ENCODE measurements at regions not wholly inside any gene's neighbourhood (a gene's known extent, or its start where the extent isn't known, plus 50 kb on each side); places are given as distances from the start of the nearest gene placed in this dataset.

GRCh38 chr2:15812187-15812780 lies 128.1 kb upstream of the MYCN start:
- H3K27ac Mint-ChIP-seq, result no peak overlapping the region
- DNase-seq (no peak), ATAC-seq (replicated peaks) (no peak)
- H3K36me3 Mint-ChIP-seq, result no peaks in the 10 kb centered on the region
- H3K4me3 Mint-ChIP-seq, result no peak overlapping the region
- H3K9me3 Mint-ChIP-seq, result no peaks in the 10 kb centered on the region
- H3K27me3 Mint-ChIP-seq, result peaks cover 19 to 28% of the 10 kb centered on the region in 2 donors
- H3K4me1 Mint-ChIP-seq, result no peaks in the 10 kb centered on the region

- H3K9me3 Mint-ChIP-seq, result no peaks in the 10 kb centered on the region
- H3K4me1 Mint-ChIP-seq, result no peaks in the 10 kb centered on the region
- ATAC-seq (replicated peaks) (no peak), DNase-seq (no peak)
- H3K27me3 Mint-ChIP-seq, result peaks cover 26 to 42% of the 10 kb centered on the region in 2 donors
- H3K4me3 Mint-ChIP-seq, result no peak overlapping the region
- no peak overlapping the region for H3K27ac Mint-ChIP-seq
- no peaks in the 10 kb centered on the region for H3K36me3 Mint-ChIP-seq
Measured at GRCh38 chr2:15813481-15814266, 126.7 kb upstream of the MYCN start.

GRCh38 chr2:15814403-15814802 lies 125.9 kb upstream of the MYCN start:
- no peak overlapping the region for H3K27ac Mint-ChIP-seq
- no peak overlapping the region for H3K4me3 Mint-ChIP-seq
- DNase-seq (no peak), ATAC-seq (replicated peaks) (no peak)
- H3K9me3 Mint-ChIP-seq, result no peaks in the 10 kb centered on the region
- no peaks in the 10 kb centered on the region for H3K36me3 Mint-ChIP-seq
- H3K4me1 Mint-ChIP-seq, result no peaks in the 10 kb centered on the region
- peaks cover 30 to 49% of the 10 kb centered on the region in 2 donors for H3K27me3 Mint-ChIP-seq

- Mint-ChIP-seq H3K4me1 (no peaks in the 10 kb centered on the region), H3K4me3 (no peak overlapping the region), H3K27me3 (peaks cover 31 to 54% of the 10 kb centered on the region in 2 donors), H3K27ac (no peak overlapping the region), H3K36me3 (no peaks in the 10 kb centered on the region), H3K9me3 (no peaks in the 10 kb centered on the region)
- DNase-seq (no peak), ATAC-seq (replicated peaks) (no peak)
Measured at GRCh38 chr2:15814946-15815345, 125.4 kb upstream of the MYCN start.

GRCh38 chr2:15816226-15816625 lies 124.1 kb upstream of the MYCN start:
- ATAC-seq (replicated peaks) (no peak), DNase-seq (no peak)
- Mint-ChIP-seq H3K36me3 (no peaks in the 10 kb centered on the region), H3K27me3 (peaks cover 36 to 61% of the 10 kb centered on the region in 2 donors), H3K27ac (no peak overlapping the region), H3K4me3 (no peak overlapping the region), H3K9me3 (no peaks in the 10 kb centered on the region), H3K4me1 (no peaks in the 10 kb centered on the region)

GRCh38 chr2:15816674-15817406 lies 123.5 kb upstream of the MYCN start:
- ATAC-seq (replicated peaks), result no peak
- Mint-ChIP-seq H3K9me3 (no peaks in the 10 kb centered on the region), H3K36me3 (no peaks in the 10 kb centered on the region), H3K4me1 (no peaks in the 10 kb centered on the region), H3K4me3 (no peak overlapping the region), H3K27ac (no peak overlapping the region), H3K27me3 (peaks cover 36 to 61% of the 10 kb centered on the region in 2 donors)
- no peak for DNase-seq

GRCh38 chr2:15817748-15818147 lies 122.6 kb upstream of the MYCN start:
- Mint-ChIP-seq H3K27ac (no peak overlapping the region), H3K27me3 (peaks cover 36 to 61% of the 10 kb centered on the region in 2 donors), H3K4me3 (no peak overlapping the region)

GRCh38 chr2:15818318-15818753 lies 122.0 kb upstream of the MYCN start:
- H3K27ac Mint-ChIP-seq, result no peak overlapping the region
- peaks cover 36 to 61% of the 10 kb centered on the region in 2 donors for H3K27me3 Mint-ChIP-seq
- H3K9me3 Mint-ChIP-seq, result no peaks in the 10 kb centered on the region
- H3K4me1 Mint-ChIP-seq, result no peaks in the 10 kb centered on the region
- no peak overlapping the region for H3K4me3 Mint-ChIP-seq
- no peaks in the 10 kb centered on the region for H3K36me3 Mint-ChIP-seq
- DNase-seq, result no peak
- ATAC-seq (replicated peaks), result no peak

More at GRCh38 chr2:15817748-15818147, 122.6 kb upstream of the MYCN start:
- Mint-ChIP-seq H3K36me3 (no peaks in the 10 kb centered on the region), H3K9me3 (no peaks in the 10 kb centered on the region), H3K4me1 (no peaks in the 10 kb centered on the region)
- no peak for DNase-seq
- no peak for ATAC-seq (replicated peaks)

- no peaks in the 10 kb centered on the region for H3K36me3 Mint-ChIP-seq
- H3K4me3 Mint-ChIP-seq, result no peak overlapping the region
Measured at GRCh38 chr2:15818881-15819280, 121.5 kb upstream of the MYCN start.

GRCh38 chr2:15819562-15820256 lies 120.6 kb upstream of the MYCN start:
- no peak overlapping the region for H3K4me3 Mint-ChIP-seq
- H3K9me3 Mint-ChIP-seq, result no peaks in the 10 kb centered on the region
- H3K27me3 Mint-ChIP-seq, result peaks cover 32 to 55% of the 10 kb centered on the region in 2 donors
- ATAC-seq (replicated peaks), result no peak
- no peaks in the 10 kb centered on the region for H3K4me1 Mint-ChIP-seq
- DNase-seq, result no peak
- H3K36me3 Mint-ChIP-seq, result no peaks in the 10 kb centered on the region
- no peak overlapping the region for H3K27ac Mint-ChIP-seq

More at GRCh38 chr2:15818881-15819280, 121.5 kb upstream of the MYCN start:
- H3K27me3 Mint-ChIP-seq, result peaks cover 35 to 60% of the 10 kb centered on the region in 2 donors
- ATAC-seq (replicated peaks) (no peak), DNase-seq (no peak)
- no peaks in the 10 kb centered on the region for H3K4me1 Mint-ChIP-seq
- H3K27ac Mint-ChIP-seq, result no peak overlapping the region
- H3K9me3 Mint-ChIP-seq, result no peaks in the 10 kb centered on the region

- ATAC-seq (replicated peaks) (no peak), DNase-seq (no peak)
- H3K27ac Mint-ChIP-seq, result no peak overlapping the region
- H3K27me3 Mint-ChIP-seq, result peaks cover 32 to 51% of the 10 kb centered on the region in 2 donors
- H3K4me1 Mint-ChIP-seq, result no peaks in the 10 kb centered on the region
- H3K9me3 Mint-ChIP-seq, result no peaks in the 10 kb centered on the region
- H3K4me3 Mint-ChIP-seq, result no peak overlapping the region
- no peaks in the 10 kb centered on the region for H3K36me3 Mint-ChIP-seq
Measured at GRCh38 chr2:15820257-15820566, 120.1 kb upstream of the MYCN start.

GRCh38 chr2:15820927-15821326 lies 119.4 kb upstream of the MYCN start:
- ATAC-seq (replicated peaks) (no peak), DNase-seq (no peak)
- Mint-ChIP-seq H3K9me3 (no peaks in the 10 kb centered on the region), H3K36me3 (no peaks in the 10 kb centered on the region), H3K4me1 (no peaks in the 10 kb centered on the region), H3K27ac (no peak overlapping the region), H3K27me3 (peaks cover 31 to 44% of the 10 kb centered on the region in 2 donors), H3K4me3 (no peak overlapping the region)

- Mint-ChIP-seq H3K36me3 (no peaks in the 10 kb centered on the region), H3K9me3 (no peaks in the 10 kb centered on the region), H3K27me3 (peaks cover 16 to 31% of the 10 kb centered on the region in 2 donors), H3K4me1 (no peaks in the 10 kb centered on the region), H3K27ac (no peak overlapping the region), H3K4me3 (no peak overlapping the region)
- ATAC-seq (replicated peaks) (no peak), DNase-seq (no peak)
Measured at GRCh38 chr2:15822151-15823044, 118.0 kb upstream of the MYCN start.
